ENCODE measurements at regions not wholly inside any gene's neighbourhood (a gene's known extent, or its start where the extent isn't known, plus 50 kb on each side); places are given as distances from the start of the nearest gene placed in this dataset.

- Histone ChIP-seq H4K20me1 (ENCODE audit: insufficient read depth, low read length) (no peaks in the 10 kb centered on the region), H3K27me3 (replicated peaks; ENCODE audit: insufficient read depth, low read length) (no peaks in the 10 kb centered on the region), H3K4me2 (ENCODE audit: low read depth, low read length) (peak overlapping the region; percentile 11; the same call in 1 of the 2 replicates), H3K27ac (ENCODE audit: low read length) (no peak overlapping the region), H3K4me1 (ENCODE audit: low read length) (no peaks in the 10 kb centered on the region), H3K9me2 (replicated peaks; ENCODE audit: insufficient read depth, low read length) (no peaks in the 10 kb centered on the region), H3F3A (ENCODE audit: insufficient read depth, low read length) (no peaks in the 10 kb centered on the region), H3K79me2 (ENCODE audit: low read length) (no peaks in the 10 kb centered on the region), H3K4me3 (ENCODE audit: low read length) (no peak overlapping the region), H2AFZ (ENCODE audit: low read length) (no peak overlapping the region), H3K9me3 (replicated peaks; ENCODE audit: insufficient read depth, low read length) (no peaks in the 10 kb centered on the region), H3K36me3 (replicated peaks; ENCODE audit: insufficient read depth, low read length) (no peaks in the 10 kb centered on the region), H3K9ac (ENCODE audit: low read length) (no peak overlapping the region)
- TF ChIP-seq EZH2 (optimal IDR thresholded peaks at IDR 0.05; ENCODE audit: low read depth, low read length) (no peak), CTCF (IDR thresholded peaks at IDR 0.05; ENCODE audit: low read length) (no peak), EZH2phosphoT487 (IDR thresholded peaks at IDR 0.05; ENCODE audit: low read length) (no peak)
- peak; percentile 58 for DNase-seq
These were observed 443.8 kb upstream of the GJE1 start for GRCh38 chr6:141688916-141689315.

- H3K4me3 ChIP-seq (ENCODE audit: low read length) = no peak overlapping the region
- no peaks in the 10 kb centered on the region for H3K9me2 ChIP-seq (replicated peaks; ENCODE audit: insufficient read depth, low read length)
- H3K9me3 ChIP-seq (replicated peaks; ENCODE audit: insufficient read depth, low read length) = no peaks in the 10 kb centered on the region
- no peak overlapping the region for H3K9ac ChIP-seq (ENCODE audit: low read length)
- no peaks in the 10 kb centered on the region for H3K79me2 ChIP-seq (ENCODE audit: low read length)
- H3K4me1 ChIP-seq (ENCODE audit: low read length) = no peaks in the 10 kb centered on the region
- TF ChIP-seq EZH2phosphoT487 (IDR thresholded peaks at IDR 0.05; ENCODE audit: low read length) = no peak
- no peaks in the 10 kb centered on the region for H3F3A ChIP-seq (ENCODE audit: insufficient read depth, low read length)
- H3K27ac ChIP-seq (ENCODE audit: low read length) = no peak overlapping the region
- H4K20me1 ChIP-seq (ENCODE audit: insufficient read depth, low read length) = no peaks in the 10 kb centered on the region
- H3K27me3 ChIP-seq (replicated peaks; ENCODE audit: insufficient read depth, low read length) = no peaks in the 10 kb centered on the region
- DNase-seq = no peak
- H2AFZ ChIP-seq (ENCODE audit: low read length) = no peak overlapping the region
- no peak overlapping the region for H3K4me2 ChIP-seq (ENCODE audit: low read depth, low read length)
- no peaks in the 10 kb centered on the region for H3K36me3 ChIP-seq (replicated peaks; ENCODE audit: insufficient read depth, low read length)
These were observed 447.3 kb upstream of the GJE1 start for GRCh38 chr6:141685416-141685815.

- Histone ChIP-seq H3K9me3 (replicated peaks; ENCODE audit: insufficient read depth, low read length) (no peaks in the 10 kb centered on the region), H3K4me3 (ENCODE audit: low read length) (no peak overlapping the region), H3K27me3 (replicated peaks; ENCODE audit: insufficient read depth, low read length) (no peaks in the 10 kb centered on the region), H3K4me2 (ENCODE audit: low read depth, low read length) (no peak overlapping the region), H3K36me3 (replicated peaks; ENCODE audit: insufficient read depth, low read length) (no peaks in the 10 kb centered on the region), H3K4me1 (ENCODE audit: low read length) (no peaks in the 10 kb centered on the region), H3K9ac (ENCODE audit: low read length) (no peak overlapping the region), H2AFZ (ENCODE audit: low read length) (no peak overlapping the region), H3F3A (ENCODE audit: insufficient read depth, low read length) (no peaks in the 10 kb centered on the region), H3K9me2 (replicated peaks; ENCODE audit: insufficient read depth, low read length) (no peaks in the 10 kb centered on the region), H3K79me2 (ENCODE audit: low read length) (no peaks in the 10 kb centered on the region), H4K20me1 (ENCODE audit: insufficient read depth, low read length) (no peaks in the 10 kb centered on the region), H3K27ac (ENCODE audit: low read length) (no peak overlapping the region)
- no peak for DNase-seq
- TF ChIP-seq CTCF (IDR thresholded peaks at IDR 0.05; ENCODE audit: low read length) (no peak), EZH2 (optimal IDR thresholded peaks at IDR 0.05; ENCODE audit: low read depth, low read length) (no peak), EZH2phosphoT487 (IDR thresholded peaks at IDR 0.05; ENCODE audit: low read length) (no peak)
These were observed 450.3 kb upstream of the GJE1 start for GRCh38 chr6:141682391-141682790.

GRCh38 chr6:141677598-141678211, 455.0 kb upstream of the GJE1 start:
- Histone ChIP-seq H3K27me3 (replicated peaks; ENCODE audit: insufficient read depth, low read length) (no peaks in the 10 kb centered on the region), H3K9me2 (replicated peaks; ENCODE audit: insufficient read depth, low read length) (no peaks in the 10 kb centered on the region), H3K4me3 (ENCODE audit: low read length) (no peak overlapping the region), H2AFZ (ENCODE audit: low read length) (no peak overlapping the region), H3F3A (ENCODE audit: insufficient read depth, low read length) (no peaks in the 10 kb centered on the region), H3K4me2 (ENCODE audit: low read depth, low read length) (no peak overlapping the region), H3K79me2 (ENCODE audit: low read length) (no peaks in the 10 kb centered on the region), H3K27ac (ENCODE audit: low read length) (no peak overlapping the region), H3K9me3 (replicated peaks; ENCODE audit: insufficient read depth, low read length) (no peaks in the 10 kb centered on the region), H3K36me3 (replicated peaks; ENCODE audit: insufficient read depth, low read length) (no peaks in the 10 kb centered on the region), H4K20me1 (ENCODE audit: insufficient read depth, low read length) (no peaks in the 10 kb centered on the region), H3K4me1 (ENCODE audit: low read length) (no peaks in the 10 kb centered on the region), H3K9ac (ENCODE audit: low read length) (no peak overlapping the region)
- DNase-seq = peak; percentile 42
- TF ChIP-seq CTCF (IDR thresholded peaks at IDR 0.05; ENCODE audit: low read length) (peak; percentile 49), EZH2 (optimal IDR thresholded peaks at IDR 0.05; ENCODE audit: low read depth, low read length) (no peak)
